ENCODE measurements at regions not wholly inside any gene's neighbourhood (a gene's known extent, or its start where the extent isn't known, plus 50 kb on each side); places are given as distances from the start of the nearest gene placed in this dataset.

DNA sequence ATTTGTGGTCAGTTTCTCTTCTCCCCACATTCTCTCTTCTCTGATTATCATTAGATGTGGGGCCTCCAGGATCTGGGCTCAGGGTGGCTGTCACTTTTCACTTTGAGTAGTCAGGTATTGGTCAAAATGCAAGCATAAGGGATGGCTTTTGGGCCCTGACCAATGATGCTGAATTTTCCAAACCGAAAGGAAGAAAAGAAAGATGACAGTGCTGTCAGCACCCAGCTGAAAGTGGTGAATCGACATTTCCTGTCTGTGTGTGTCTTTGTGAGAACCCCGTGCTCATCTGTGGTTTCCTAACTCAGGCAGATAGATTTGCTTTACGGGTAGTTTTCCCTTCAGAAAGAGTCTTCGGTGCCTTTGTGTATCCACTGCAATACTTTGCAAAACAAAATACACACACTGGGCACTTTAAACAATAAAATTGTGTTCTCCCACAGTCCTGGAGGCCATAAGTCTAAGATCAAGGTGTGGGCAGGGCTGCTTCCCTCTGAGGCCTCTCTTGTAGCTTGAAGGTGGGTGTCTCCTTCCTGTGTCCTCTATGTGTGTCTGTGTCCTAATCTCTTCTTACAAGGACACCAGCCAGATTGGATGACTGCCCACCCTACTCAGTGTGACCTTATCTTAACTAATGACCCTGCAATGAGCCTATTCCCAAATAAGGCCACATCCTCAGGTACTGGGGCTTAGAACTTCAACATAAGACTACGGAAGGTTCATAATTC, 274.8 kb upstream of the AJAP1 start:
- TF ChIP-seq, protein P1, sequence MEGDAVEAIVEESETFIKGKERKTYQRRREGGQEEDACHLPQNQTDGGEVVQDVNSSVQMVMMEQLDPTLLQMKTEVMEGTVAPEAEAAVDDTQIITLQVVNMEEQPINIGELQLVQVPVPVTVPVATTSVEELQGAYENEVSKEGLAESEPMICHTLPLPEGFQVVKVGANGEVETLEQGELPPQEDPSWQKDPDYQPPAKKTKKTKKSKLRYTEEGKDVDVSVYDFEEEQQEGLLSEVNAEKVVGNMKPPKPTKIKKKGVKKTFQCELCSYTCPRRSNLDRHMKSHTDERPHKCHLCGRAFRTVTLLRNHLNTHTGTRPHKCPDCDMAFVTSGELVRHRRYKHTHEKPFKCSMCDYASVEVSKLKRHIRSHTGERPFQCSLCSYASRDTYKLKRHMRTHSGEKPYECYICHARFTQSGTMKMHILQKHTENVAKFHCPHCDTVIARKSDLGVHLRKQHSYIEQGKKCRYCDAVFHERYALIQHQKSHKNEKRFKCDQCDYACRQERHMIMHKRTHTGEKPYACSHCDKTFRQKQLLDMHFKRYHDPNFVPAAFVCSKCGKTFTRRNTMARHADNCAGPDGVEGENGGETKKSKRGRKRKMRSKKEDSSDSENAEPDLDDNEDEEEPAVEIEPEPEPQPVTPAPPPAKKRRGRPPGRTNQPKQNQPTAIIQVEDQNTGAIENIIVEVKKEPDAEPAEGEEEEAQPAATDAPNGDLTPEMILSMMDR (IDR thresholded peaks at IDR 0.05; ENCODE audit: low read depth, low read length, missing input control): no peak
- TF ChIP-seq YY1 (IDR thresholded peaks at IDR 0.05) (no peak), RAD21 (IDR thresholded peaks at IDR 0.05) (no peak), EGR1 (IDR thresholded peaks at IDR 0.05; ENCODE audit: low read depth in 2 of 2) (no peak), SP1 (IDR thresholded peaks at IDR 0.05) (no peak), JUND (IDR thresholded peaks at IDR 0.05) (no peak), ZBTB33 (IDR thresholded peaks at IDR 0.05) (no peak), FOXA2 (IDR thresholded peaks at IDR 0.05) (no peak), TAF1 (conservative IDR thresholded peaks at IDR 0.05) (no peak)
- TF ChIP-seq, protein P2, sequence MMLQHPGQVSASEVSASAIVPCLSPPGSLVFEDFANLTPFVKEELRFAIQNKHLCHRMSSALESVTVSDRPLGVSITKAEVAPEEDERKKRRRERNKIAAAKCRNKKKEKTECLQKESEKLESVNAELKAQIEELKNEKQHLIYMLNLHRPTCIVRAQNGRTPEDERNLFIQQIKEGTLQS (IDR thresholded peaks at IDR 0.05): no peak
- TF ChIP-seq, protein P3, sequence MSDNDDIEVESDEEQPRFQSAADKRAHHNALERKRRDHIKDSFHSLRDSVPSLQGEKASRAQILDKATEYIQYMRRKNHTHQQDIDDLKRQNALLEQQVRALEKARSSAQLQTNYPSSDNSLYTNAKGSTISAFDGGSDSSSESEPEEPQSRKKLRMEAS (IDR thresholded peaks at IDR 0.05): no peak
